Rectal smooth muscle tissue (tissue), 1 donor: ENCODE measurements at regions not wholly inside any gene's neighbourhood (a gene's known extent, or its start where the extent isn't known, plus 50 kb on each side); places are given as distances from the start of the nearest gene placed in this dataset.
"Not testable (repeated sequence)": the region's sequence is repeated elsewhere in the genome, so short reads cannot be mapped to it uniquely, and the experiment has no call there.

Experiments used
- H3K27ac ChIP-seq: one replicate; pipeline ENCODE4 v1.7.0; 2013; ENCODE audit warnings: low read depth, low read length, inconsistent platforms
- H3K27me3 ChIP-seq: one replicate; pipeline ENCODE4 v1.7.0; 2013; ENCODE audit warnings: low read length; ENCODE audit not compliant: control insufficient read depth, insufficient read depth
- H3K36me3 ChIP-seq: one replicate; pipeline ENCODE4 v1.7.0; 2013; ENCODE audit warnings: low read length; ENCODE audit not compliant: control insufficient read depth, insufficient read depth
- H3K4me1 ChIP-seq: one replicate; pipeline ENCODE4 v1.7.0; 2013; ENCODE audit warnings: low read length; ENCODE audit not compliant: control insufficient read depth, insufficient read depth
- H3K4me3 ChIP-seq: one replicate; pipeline ENCODE4 v1.7.0; 2013; ENCODE audit warnings: low read length
- H3K9ac ChIP-seq: one replicate; pipeline ENCODE4 v1.7.0; 2013; ENCODE audit warnings: low read length

DNA sequence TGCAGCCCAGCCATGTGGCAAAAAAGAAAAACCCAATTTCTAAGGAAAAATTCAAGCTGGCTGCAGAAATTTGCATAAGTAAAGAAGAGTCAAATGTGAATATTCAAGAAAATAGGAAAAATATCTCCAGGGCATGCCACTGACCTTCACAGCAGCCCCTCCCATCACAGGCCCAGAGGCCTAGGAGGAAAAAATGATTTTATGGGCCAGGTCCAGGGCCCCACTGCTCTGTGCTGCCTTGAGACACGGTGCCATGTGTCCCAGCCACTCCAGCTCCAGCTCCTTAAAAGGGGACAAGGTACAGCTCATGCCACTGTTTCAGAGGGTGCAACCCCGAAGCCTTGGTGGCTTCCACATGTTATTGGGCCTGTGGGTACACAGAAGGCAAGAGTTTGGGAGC lies 182.7 kb upstream of the FGF16 start:
- Histone ChIP-seq H3K36me3 (no peaks in the 10 kb centered on the region), H3K4me1 (no peaks in the 10 kb centered on the region), H3K9ac (no peak overlapping the region), H3K27me3 (no peaks in the 10 kb centered on the region), H3K4me3 (no peak overlapping the region), H3K27ac (no peak overlapping the region)

DNA sequence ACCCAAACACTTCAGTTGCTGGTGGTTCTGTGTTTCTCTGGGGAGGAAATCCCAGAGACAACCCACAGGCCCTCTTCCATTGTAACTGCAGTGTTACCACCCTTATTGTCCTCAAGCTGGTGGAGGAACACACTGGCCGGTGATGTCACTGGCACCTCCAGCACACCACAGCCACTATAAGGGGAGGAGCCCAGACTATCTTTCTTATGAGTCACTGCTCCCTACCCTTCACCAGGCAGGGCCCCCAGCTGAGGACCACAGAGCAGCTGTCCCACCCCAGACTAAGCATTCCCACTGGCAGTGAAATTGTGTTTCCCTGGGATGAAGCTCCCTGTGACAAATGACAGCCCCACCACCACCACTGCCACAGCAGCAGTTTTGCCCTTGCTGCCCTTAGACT lies 171.8 kb upstream of the FGF16 start:
- Histone ChIP-seq H3K27ac (no peak overlapping the region), H3K4me1 (no peaks in the 10 kb centered on the region), H3K9ac (no peak overlapping the region), H3K36me3 (no peaks in the 10 kb centered on the region), H3K4me3 (no peak overlapping the region), H3K27me3 (no peaks in the 10 kb centered on the region)

DNA sequence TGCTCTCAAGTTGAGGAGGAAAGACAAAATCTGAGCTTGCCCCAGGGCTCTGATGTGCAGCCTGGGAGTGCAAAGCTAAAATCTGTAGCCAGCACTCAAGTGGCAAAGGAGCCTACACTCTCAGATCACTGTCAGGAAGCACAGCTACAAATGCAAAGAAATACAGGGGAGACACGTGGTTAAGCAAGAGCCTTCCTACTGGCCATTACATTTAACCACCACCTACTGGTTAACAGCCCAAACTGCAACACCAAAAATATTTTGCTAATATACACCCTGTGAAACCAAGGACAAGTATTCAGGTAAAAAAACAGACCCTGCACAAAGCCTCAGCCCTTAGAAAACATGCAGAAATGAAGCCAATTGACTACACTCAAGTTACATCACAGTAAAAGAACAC lies 170.4 kb upstream of the FGF16 start:
- Histone ChIP-seq H3K36me3 (no peaks in the 10 kb centered on the region), H3K4me1 (no peaks in the 10 kb centered on the region), H3K4me3 (no peak overlapping the region), H3K9ac (no peak overlapping the region), H3K27me3 (no peaks in the 10 kb centered on the region), H3K27ac (no peak overlapping the region)

DNA sequence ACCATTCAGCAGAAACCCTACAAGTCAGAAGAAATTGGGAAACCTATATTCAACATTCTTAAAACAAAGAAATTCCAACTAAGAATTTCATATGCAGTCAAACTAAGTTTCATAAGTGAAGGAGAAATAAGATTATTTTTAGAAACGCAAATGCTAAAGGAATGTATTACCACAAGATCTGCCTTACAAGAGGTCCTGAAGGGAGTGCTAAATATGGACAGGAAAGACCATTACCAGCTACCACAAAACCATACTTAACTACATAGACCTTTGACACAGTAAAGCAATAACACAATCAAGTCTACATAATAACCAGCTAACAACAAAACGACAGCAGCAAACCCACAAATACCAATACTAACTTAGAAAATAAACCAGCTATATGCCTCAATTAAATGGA lies 169.3 kb upstream of the FGF16 start:
- no peak overlapping the region for H3K27ac ChIP-seq
- H3K4me1 ChIP-seq = no peaks in the 10 kb centered on the region
- H3K27me3 ChIP-seq = no peaks in the 10 kb centered on the region
- no peak overlapping the region for H3K9ac ChIP-seq
- no peak overlapping the region for H3K4me3 ChIP-seq
- no peaks in the 10 kb centered on the region for H3K36me3 ChIP-seq

DNA sequence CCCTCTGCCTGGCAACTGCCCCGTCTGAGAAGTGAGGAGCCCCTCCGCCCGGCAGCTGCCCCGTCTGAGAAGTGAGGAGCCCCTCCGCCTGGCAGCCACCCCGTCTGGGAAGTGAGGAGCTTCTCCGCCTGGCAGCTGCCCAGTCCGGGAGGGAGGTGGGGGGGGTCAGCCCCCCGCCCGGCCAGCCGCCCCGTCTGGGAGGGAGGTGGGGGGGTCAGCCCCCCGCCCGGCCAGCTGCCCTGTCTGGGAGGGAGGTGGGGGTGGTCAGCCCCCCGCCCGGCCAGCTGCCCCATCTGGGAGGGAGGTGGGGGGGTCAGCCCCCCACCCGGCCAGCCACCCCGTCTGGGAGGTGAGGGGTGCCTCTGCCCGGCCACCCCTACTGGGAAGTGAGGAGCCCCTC lies 167.8 kb upstream of the FGF16 start:
- not testable (repeated sequence) for H3K27me3 ChIP-seq, H3K4me3 ChIP-seq, H3K4me1 ChIP-seq, H3K9ac ChIP-seq, H3K36me3 ChIP-seq, H3K27ac ChIP-seq

DNA sequence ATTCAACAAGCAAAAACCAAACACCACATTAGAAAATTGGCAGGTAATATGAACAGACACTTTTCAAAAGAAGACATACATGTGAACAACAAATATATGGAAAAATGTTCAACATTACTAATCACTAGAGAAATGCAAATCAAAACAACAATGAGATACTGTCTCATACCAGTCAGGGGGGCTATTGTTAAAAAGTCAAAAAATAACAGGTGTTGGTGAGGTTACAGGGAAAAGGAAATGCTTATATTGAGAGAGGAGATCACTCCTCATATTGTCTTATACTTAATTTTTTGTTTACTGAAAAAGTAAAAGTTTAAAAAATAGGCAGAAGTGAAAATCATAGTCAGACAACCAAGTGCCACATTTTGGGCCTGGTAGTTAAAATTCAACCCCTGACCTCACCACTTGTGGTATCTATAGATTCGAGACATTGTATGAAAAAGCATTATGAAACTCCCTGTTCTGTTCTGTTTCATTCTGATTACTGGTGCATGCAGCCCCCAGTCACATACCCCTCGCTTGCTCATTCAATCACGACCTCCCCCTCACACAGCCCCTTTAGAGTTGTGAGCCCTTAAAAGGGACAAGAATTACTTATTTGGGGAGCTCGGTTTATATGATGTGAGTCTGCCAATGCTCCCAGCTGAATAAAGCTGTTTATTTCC lies 153.7 kb upstream of the FGF16 start:
- H3K27me3 ChIP-seq = no peaks in the 10 kb centered on the region

DNA sequence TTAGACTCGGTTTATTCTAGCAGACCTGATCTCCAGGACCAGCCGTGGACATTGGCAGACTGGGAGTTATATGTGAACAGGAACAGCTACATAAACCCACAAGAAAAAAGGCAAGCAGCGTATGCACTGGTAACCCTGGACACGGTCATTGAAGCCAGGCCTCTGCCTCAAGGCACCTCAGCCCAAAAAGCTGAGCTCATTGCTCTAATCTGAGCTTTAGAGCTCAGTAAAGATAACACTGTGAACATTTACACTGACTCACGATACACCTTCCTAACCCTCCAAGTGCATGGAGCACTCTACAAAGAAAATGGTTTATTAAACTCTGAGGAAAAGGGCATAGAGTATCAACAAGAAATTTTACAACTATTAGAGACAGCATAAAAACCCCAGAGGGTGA lies 148.9 kb upstream of the FGF16 start:
- no peaks in the 10 kb centered on the region for H3K4me1 ChIP-seq
- no peak overlapping the region for H3K27ac ChIP-seq
- H3K27me3 ChIP-seq = no peaks in the 10 kb centered on the region
- H3K36me3 ChIP-seq = no peaks in the 10 kb centered on the region
- H3K4me3 ChIP-seq = no peak overlapping the region
- no peak overlapping the region for H3K9ac ChIP-seq

More for the DNA sequence above, 153.7 kb upstream of the FGF16 start:
- H3K4me1 ChIP-seq = no peaks in the 10 kb centered on the region
- no peak overlapping the region for H3K4me3 ChIP-seq
- H3K27ac ChIP-seq = no peak overlapping the region
- no peak overlapping the region for H3K9ac ChIP-seq
- no peaks in the 10 kb centered on the region for H3K36me3 ChIP-seq

DNA sequence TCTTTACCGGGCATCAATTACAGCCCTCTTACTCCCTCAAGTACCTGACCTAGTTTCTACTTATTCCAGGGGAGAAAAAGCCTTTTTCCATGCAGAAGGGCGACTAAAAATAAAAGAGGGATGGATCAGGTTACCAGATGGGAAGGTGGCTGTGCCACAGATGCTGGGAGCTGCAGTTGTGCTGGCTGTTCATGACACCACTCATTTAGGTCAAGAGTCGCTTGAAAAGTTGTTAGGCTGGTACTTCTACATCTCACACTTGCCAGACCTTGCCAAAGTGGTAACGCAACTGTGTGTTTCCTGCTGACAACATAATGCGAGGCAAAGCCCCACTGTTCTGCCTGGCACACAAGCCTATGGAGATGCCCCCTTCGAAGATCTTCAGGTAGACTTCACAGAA lies 148.4 kb upstream of the FGF16 start:
- no peak overlapping the region for H3K4me3 ChIP-seq

DNA sequence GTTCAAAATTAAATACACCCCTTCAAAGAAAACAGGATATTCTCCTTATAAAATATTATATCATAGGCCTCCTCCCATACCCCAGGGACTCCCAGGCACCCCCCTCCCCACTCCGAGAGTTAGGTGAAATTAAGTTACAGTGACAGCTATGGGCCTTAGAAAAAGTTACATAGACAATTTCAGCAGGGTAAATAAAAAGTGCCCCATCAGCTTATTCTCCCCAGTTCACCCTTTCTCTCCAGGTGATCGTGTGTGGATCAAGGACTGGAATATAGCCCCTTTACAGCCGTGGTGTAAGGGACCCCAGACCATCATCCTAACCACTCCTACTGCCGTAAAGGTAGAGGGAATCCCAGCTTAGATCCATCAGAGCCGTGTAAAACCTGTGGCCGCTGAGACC lies 147.6 kb upstream of the FGF16 start:
- Histone ChIP-seq H3K27me3 (no peaks in the 10 kb centered on the region), H3K4me3 (no peak overlapping the region), H3K9ac (no peak overlapping the region), H3K27ac (no peak overlapping the region), H3K4me1 (no peaks in the 10 kb centered on the region), H3K36me3 (no peaks in the 10 kb centered on the region)

More for the DNA sequence above, 148.4 kb upstream of the FGF16 start:
- no peaks in the 10 kb centered on the region for H3K36me3 ChIP-seq
- no peaks in the 10 kb centered on the region for H3K27me3 ChIP-seq
- H3K9ac ChIP-seq = no peak overlapping the region
- H3K4me1 ChIP-seq = no peaks in the 10 kb centered on the region
- H3K27ac ChIP-seq = no peak overlapping the region

DNA sequence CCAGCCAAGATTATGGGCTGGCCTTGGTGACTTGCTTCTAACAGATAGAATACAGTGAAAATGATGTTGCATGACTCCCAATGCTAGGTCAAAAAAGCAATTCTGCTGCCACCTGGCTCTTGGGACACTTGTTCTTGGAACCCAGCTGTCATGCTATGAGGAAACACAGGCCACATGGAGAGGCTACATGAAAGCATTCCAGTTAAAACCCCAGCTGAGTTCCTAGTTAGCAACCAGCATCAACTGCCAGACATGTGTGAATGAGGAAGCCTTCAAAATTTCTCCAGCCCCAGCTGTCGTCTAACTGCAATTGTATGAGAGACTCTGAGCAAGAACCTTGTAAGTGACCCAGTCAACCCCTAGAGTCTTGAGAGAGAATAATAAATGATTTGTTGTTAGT lies 105.2 kb upstream of the FGF16 start:
- H3K4me1 ChIP-seq = no peaks in the 10 kb centered on the region
- H3K27me3 ChIP-seq = no peaks in the 10 kb centered on the region
- H3K9ac ChIP-seq = no peak overlapping the region
- no peak overlapping the region for H3K4me3 ChIP-seq
- H3K36me3 ChIP-seq = no peaks in the 10 kb centered on the region
- H3K27ac ChIP-seq = no peak overlapping the region

DNA sequence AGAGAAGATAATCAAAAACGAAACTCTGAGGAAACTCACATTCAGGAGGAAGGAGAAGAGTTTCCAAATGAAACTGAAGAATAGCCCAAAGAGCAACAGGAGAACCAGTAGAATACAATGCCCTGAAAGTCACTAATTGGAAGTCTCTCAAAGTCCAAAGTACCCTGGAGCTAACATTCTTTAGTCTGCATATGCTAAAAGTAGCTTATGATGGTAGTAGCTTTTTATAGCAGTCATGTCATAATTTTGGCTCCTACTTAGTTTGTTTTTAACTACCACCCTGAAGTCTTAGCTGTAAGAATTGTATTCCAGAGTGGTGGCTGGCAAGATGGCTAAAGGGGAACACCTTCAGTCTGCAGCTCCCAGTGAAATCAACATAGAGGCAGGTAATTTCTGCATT lies 100.3 kb upstream of the FGF16 start:
- no peaks in the 10 kb centered on the region for H3K27me3 ChIP-seq
- no peaks in the 10 kb centered on the region for H3K36me3 ChIP-seq
- no peak overlapping the region for H3K27ac ChIP-seq
- H3K4me3 ChIP-seq = no peak overlapping the region
- no peaks in the 10 kb centered on the region for H3K4me1 ChIP-seq
- no peak overlapping the region for H3K9ac ChIP-seq

DNA sequence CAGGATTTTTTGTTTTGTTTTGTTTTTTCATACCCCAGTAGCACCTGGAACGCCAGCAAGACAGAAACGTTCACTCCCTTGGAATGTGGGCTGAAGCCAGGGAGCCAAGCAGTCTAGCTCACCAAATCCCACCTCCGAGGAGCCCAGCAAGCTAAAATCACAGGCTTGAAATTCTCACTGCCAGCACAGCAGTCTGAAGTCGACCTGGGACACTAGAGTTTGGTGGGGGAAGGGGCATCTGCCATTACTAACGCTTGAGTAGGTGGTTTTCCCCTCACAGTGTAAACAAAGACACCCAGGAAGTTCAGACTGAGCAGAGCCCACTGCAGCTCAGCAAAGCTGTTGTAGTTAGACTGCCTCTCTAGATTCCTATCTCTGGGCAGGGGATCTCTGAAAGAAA lies 99.6 kb upstream of the FGF16 start:
- Histone ChIP-seq H3K4me3 (no peak overlapping the region), H3K4me1 (no peaks in the 10 kb centered on the region), H3K27me3 (no peaks in the 10 kb centered on the region), H3K36me3 (no peaks in the 10 kb centered on the region), H3K27ac (no peak overlapping the region), H3K9ac (no peak overlapping the region)

DNA sequence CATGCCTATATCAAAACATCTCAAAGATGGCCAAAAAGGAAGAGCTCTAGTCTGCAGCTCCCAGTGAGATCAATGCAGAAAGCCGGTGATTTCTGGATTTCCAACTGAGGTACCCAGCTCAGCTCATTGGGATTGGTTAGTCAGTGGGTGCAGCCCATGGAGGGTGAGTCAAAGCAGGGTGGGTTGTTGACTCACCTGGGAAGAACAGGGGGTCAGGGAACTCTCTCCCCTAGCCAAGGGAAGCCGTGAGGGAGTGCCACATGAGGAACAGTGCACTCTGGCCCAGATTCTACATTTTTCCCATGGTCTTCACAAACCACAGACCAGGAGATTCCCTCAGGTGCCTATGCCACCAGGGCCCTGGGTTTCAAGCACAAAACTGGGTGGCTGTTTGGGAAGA lies 57.3 kb upstream of the FGF16 start:
- no peaks in the 10 kb centered on the region for H3K36me3 ChIP-seq

More for the DNA sequence above, 57.3 kb upstream of the FGF16 start:
- Histone ChIP-seq H3K4me1 (no peaks in the 10 kb centered on the region), H3K27ac (no peak overlapping the region), H3K9ac (no peak overlapping the region), H3K27me3 (no peaks in the 10 kb centered on the region), H3K4me3 (no peak overlapping the region)
